CMK (cell line): ENCODE measurements at regions not wholly inside any gene's neighbourhood (a gene's known extent, or its start where the extent isn't known, plus 50 kb on each side); places are given as distances from the start of the nearest gene placed in this dataset.
"Not testable (repeated sequence)": the region's sequence is repeated elsewhere in the genome, so short reads cannot be mapped to it uniquely, and the experiment has no call there.

Source experiments
- DNase-seq: peaks from one replicate; pipeline ENCODE4 v3.0.0-alpha.2; 2010; ENCODE audit warnings: low read depth

GRCh38 chr3:104137116-104137515 lies 1229.6 kb upstream of the ALCAM start:
- DNase-seq, result no peak

DNA sequence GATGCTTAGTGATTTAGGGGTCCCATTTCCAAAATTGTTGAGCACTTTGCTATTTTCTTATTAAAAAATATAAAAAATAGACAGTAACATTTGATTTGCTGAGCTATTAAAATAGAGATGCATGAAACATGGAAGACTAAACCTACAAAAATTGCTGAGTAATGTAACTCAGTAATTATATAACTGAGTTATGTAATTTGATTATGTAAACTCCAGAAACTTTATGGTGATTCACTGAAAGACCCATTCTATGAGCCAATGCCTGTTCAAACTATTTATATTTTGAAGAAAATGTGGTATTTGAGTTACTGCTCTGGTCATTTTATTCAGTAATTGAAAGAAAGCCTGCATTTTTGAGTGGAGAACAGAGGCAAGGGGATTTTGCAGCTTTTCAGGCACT lies 1221.5 kb upstream of the ALCAM start:
- no peak for DNase-seq

DNA sequence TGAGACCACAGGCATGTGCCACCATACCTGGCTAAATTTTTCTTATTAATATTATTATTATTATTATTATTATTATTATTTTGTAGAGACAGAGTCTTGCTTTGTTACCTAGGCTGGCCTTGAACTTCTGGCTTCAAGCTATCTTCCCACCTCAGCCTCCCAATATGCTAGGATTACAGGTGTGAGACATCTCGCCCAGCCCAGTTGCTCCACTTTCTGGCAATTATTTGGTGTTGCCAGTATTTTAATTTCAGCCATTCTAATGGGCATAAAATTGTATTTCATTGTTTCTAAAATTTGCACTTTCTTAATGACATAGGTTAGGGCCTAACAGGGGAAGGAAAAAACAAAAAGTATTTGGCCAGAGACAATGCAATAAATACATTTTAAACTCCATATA lies 1217.6 kb upstream of the ALCAM start:
- no peak for DNase-seq

DNA sequence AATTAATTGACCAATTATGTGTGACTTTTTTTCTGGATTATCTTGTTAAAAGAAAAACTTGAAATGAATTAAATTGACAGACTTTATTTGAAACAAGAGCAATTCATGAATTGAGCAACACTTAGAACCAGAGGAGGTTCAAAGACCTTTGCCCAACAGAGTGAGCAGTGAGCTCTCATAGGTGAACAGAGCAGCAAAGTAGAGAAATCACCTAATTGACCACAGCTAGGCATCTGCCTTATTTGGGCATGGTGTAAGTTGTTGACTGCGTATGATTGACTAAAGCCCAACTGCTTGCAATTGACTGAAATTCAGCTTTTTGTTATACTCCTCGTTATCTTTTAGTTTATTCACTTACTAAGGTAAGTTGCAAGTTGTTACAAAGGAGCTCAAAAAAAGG lies 1216.0 kb upstream of the ALCAM start:
- DNase-seq, result no peak

GRCh38 chr3:104154896-104155295 lies 1211.8 kb upstream of the ALCAM start:
- no peak for DNase-seq

DNA sequence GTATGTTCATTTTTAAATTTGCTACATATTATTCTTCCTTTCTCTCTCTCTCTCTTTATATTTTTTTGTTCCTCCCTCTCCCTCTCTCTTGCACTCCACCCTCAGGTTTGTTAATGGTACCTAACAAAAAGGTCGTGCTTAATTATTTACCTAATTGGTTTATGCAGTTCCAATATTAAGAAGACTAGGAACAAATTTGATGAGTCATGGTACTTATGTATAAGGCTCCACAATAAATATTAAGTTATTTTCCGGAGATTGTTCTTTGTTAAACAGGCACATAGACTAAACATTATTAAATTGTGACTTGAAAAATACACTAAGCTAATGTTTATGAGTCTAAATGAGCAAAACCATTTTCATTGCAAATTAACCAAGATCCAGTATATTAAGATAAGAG lies 1200.8 kb upstream of the ALCAM start:
- no peak for DNase-seq

- no peak for DNase-seq
These were observed 1198.3 kb upstream of the ALCAM start for GRCh38 chr3:104168386-104168785.

- DNase-seq, result no peak
These were observed 1191.0 kb upstream of the ALCAM start for GRCh38 chr3:104175696-104176095.

DNA sequence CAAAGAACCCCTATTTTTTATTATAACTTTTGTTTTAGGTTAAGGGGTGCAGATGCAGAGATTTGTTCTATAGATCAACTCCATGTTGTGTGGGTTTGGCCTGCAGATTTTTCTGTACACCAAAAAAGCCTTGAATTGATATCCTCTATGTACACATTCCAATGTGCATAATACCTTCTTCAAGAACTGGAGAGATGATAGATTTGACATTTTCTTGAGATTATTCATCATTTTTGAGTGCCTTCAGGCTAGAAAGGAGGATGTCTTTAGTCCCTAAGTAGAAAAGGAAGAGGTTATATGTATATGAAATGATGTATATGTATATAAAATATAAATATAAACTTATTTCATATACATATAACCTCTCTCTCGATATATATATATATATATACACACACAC lies 1190.0 kb upstream of the ALCAM start:
- DNase-seq, result no peak

GRCh38 chr3:104178680-104179079 lies 1188.0 kb upstream of the ALCAM start:
- no peak for DNase-seq

DNA sequence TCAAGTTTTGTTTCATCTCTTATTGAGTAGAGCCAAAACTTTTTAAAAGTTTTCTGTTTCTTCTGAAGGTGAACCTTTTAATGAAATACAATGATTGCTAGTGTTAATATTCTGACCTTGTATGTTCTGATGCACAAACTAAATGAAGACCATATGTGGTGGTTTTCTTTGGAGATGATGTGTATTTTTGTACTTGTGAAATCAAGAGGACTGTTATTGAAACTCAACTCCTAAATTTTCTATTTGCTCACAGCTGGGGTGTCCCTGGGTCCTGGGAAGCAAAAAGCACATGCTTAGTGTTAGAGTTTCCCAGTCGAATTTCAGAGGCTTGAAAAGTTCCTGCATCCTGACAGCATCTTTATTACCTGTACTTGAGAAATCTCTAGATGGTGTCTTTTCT lies 1185.8 kb upstream of the ALCAM start:
- no peak for DNase-seq

DNA sequence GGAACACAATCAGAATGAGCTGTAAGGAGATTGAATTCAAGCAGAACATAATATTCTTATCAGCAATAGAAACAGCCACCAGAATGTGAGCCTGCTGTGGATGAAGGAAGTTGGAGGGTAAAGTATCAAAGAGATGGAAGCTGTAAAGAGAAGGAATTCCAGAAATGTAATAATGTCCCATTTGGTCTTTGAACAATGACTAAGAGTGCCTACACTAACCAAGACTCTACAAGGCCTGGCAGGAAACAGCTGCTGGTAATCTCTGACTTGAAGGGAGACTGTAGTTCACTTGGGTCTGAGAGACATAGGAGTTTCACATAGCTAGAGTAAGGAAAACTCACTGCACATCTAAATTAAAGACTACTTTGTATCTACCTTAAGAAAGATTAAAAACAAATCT lies 1176.0 kb upstream of the ALCAM start:
- no peak for DNase-seq

- DNase-seq, result no peak
These were observed 1168.6 kb upstream of the ALCAM start for GRCh38 chr3:104198131-104198530.

- DNase-seq, result no peak
These were observed 1159.8 kb upstream of the ALCAM start for GRCh38 chr3:104206925-104207324.

GRCh38 chr3:104214277-104214676 lies 1152.4 kb upstream of the ALCAM start:
- DNase-seq, result no peak

DNA sequence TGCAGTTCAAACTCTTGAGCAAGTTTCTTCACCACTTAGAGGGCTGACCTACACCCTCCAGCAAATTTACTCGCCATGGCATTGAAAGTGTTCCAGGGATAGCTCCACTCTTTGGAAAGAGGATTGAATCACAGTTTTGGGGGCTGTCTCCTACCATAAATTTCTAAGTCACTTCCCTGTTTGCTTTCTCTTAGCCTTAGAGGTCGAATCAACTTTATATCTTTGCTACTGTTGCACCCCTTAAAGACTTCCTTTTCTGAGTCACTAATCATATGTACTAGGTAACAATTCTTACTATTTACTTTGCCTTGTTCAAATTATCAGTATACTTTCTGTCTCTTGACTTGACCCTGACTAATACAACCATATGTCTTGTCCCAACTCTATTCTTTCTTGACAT lies 1151.8 kb upstream of the ALCAM start:
- DNase-seq, result no peak

GRCh38 chr3:104219046-104219445 lies 1147.7 kb upstream of the ALCAM start:
- DNase-seq, result not testable (repeated sequence)

GRCh38 chr3:104234442-104235194 lies 1132.1 kb upstream of the ALCAM start:
- DNase-seq, result no peak

DNA sequence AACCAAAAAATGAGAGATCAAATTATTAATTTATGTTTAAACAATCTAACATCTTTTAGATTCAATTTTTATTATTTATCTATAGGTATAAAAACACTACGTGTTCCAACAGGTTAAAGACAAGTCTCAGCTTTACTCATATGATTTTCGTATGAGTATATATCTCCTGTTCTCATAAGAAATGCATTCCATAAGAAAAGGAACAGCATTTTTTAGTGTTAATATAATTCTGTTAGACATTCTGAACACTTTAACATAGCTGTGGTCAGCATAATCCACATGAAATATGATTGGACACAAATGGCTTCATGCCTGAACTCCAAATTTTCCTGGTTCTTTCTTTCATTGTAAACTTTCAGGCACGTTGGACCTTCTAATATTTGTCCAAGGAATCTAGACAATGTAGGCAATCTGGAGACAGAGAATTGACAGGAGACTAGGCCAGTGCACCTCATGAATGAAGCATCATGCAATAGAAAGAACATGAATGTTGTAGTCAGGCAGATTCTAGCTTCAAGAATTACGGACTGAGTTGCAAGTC lies 1122.0 kb upstream of the ALCAM start:
- no peak for DNase-seq

DNA sequence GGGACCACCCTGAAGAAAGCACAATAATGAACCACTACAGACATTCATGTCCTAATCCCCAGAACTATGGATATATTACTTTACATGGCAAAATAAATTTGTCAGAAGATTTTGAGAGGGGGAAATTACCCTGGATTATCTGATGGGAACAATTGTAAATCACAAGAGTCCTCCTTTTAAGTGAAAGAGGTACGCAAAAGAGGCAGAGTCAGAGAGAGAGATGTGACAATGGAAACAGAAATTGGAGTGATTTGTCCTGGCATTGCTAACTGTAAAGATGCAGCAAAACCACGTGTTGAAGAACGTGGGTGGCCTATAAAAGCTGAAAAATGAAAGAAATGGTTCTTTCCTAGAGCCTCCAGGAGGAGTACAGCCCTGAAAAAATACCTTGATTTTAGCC lies 1121.4 kb upstream of the ALCAM start:
- no peak for DNase-seq

DNA sequence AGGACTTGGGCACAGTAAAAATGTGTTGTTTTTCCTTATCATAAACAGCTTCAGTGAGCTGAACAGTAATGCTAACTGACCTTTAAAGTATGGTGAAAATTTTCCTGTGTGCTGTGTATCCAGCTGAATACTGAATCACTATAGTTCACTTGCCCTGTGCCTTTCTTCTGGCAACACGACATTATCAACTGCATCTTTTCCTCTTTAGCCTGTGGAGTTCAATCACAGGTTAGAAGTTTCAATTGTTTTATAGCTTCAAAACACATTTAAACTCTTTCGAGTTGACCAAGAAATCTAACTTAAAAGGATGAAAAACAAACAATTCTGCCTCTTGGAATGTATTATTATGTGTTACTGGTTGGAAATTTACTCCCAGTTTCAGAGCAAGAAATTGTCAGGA lies 1120.7 kb upstream of the ALCAM start:
- no peak for DNase-seq

DNA sequence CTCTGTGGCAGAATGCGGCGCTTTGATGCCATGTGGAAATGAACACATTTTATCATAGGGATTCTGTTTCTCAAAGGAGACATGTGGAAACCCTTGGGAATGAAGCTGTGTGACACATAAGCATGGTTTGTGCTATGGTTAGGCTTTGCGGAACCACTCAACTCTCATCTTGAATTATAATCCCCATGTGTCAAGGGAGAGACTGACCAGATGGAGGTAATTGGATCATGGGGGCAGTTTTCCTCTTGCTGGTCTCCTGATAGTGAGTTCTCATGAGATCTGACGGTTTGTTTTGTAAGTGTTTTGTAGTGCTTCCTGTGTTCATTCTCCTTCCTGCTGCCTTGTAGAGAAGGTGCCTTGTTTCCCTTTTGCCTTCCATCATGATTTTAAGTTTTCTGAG lies 1109.2 kb upstream of the ALCAM start:
- DNase-seq, result no peak

GRCh38 chr3:104263477-104263876 lies 1103.2 kb upstream of the ALCAM start:
- no peak for DNase-seq

DNA sequence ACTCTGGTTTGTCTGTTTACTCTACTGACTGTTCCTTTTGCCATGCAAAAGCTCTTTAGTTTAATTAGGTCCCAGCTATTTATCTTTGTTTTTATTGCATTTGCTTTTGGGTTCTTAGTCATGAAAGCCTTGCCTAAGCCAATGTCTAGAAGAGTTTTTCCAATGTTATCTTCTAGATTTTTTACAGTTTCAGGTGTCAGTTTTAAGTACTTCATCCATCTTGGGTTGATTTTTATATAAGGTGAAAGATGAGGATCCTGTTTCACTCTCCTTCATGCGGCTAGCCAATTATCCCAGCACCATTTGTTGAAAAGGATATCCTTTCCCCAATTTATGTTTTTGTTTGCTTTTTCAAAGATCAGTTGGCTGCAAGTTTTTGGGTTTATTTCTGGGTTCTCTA lies 1100.5 kb upstream of the ALCAM start:
- DNase-seq, result not testable (repeated sequence)
